Suprapubic skin (tissue), 4 donors: ENCODE measurements at regions not wholly inside any gene's neighbourhood (a gene's known extent, or its start where the extent isn't known, plus 50 kb on each side); places are given as distances from the start of the nearest gene placed in this dataset.

Experiments
- DNase-seq, 2 donors: peaks; one replicate each; pipeline ENCODE4 v3.0.0-alpha.2; 2019; ENCODE audit warnings: low spot score in 2 of 2
- H3K27ac ChIP-seq: fragments of 200-600 bp; sonication (generic); one replicate; pipeline ENCODE4 v1.5.1; 2019
- H3K27me3 ChIP-seq: fragments of 200-600 bp; sonication (generic); one replicate; pipeline ENCODE4 v1.5.1; 2019
- H3K36me3 ChIP-seq: fragments of 200-600 bp; sonication (generic); one replicate; pipeline ENCODE4 v1.5.1; 2019
- H3K4me1 ChIP-seq: fragments of 200-600 bp; sonication (generic); one replicate; pipeline ENCODE4 v1.5.1; 2019
- H3K4me3 ChIP-seq: fragments of 200-600 bp; sonication (generic); one replicate; pipeline ENCODE4 v1.5.1; 2019; ENCODE audit warnings: mild to moderate bottlenecking
- H3K9me3 ChIP-seq: fragments of 200-600 bp; sonication (generic); one replicate; pipeline ENCODE4 v1.5.1; 2019
- EP300 ChIP-seq: sonication (generic); formaldehyde crosslinking; IDR thresholded peaks from one replicate; pipeline ENCODE4 v1.6.1; 2017; ENCODE audit warnings: antibody characterized with exemption
- POLR2A ChIP-seq, 2 donors: fragments of 450-650 bp; IDR thresholded peaks; one replicate each; pipeline ENCODE4 v1.6.1; 2017; ENCODE audit warnings: antibody characterized with exemption in 2 of 2, mild to moderate bottlenecking in 2 of 2, moderate library complexity in 2 of 2
- POLR2AphosphoS5 ChIP-seq, 3 donors: sonication (generic); formaldehyde crosslinking; IDR thresholded peaks; one replicate each; pipeline ENCODE4 v1.6.1; 2017; ENCODE audit warnings: antibody characterized with exemption in 3 of 3
- WGBS: methylation state at CpG from one replicate; pipeline ENCODE4 v1.1.5; 2018; 5-methylcytosine and 5-hydroxymethylcytosine counted together
- TF ChIP-seq, protein P1 (sequence below), 2 donors: fragments of 200-600 bp in 1 of 2; fragments of 450-650 bp in 1 of 2; sonication (generic) in 1 of 2; IDR thresholded peaks; one replicate each; pipeline ENCODE4 v1.5.1; 2016 to 2019; ENCODE audit warnings: antibody characterized with exemption in 2 of 2, mild to moderate bottlenecking in 1 of 2, moderate library complexity in 1 of 2

- TF ChIP-seq POLR2AphosphoS5 (IDR thresholded peaks at IDR 0.05): no peak
- TF ChIP-seq, protein P1, sequence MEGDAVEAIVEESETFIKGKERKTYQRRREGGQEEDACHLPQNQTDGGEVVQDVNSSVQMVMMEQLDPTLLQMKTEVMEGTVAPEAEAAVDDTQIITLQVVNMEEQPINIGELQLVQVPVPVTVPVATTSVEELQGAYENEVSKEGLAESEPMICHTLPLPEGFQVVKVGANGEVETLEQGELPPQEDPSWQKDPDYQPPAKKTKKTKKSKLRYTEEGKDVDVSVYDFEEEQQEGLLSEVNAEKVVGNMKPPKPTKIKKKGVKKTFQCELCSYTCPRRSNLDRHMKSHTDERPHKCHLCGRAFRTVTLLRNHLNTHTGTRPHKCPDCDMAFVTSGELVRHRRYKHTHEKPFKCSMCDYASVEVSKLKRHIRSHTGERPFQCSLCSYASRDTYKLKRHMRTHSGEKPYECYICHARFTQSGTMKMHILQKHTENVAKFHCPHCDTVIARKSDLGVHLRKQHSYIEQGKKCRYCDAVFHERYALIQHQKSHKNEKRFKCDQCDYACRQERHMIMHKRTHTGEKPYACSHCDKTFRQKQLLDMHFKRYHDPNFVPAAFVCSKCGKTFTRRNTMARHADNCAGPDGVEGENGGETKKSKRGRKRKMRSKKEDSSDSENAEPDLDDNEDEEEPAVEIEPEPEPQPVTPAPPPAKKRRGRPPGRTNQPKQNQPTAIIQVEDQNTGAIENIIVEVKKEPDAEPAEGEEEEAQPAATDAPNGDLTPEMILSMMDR (IDR thresholded peaks at IDR 0.05): no peak
- no peak for TF ChIP-seq POLR2A (IDR thresholded peaks at IDR 0.05)
- no peak for TF ChIP-seq EP300
- no peak overlapping the region for H3K27ac ChIP-seq
- H3K27me3 ChIP-seq: no peaks in the 10 kb centered on the region
- no peak overlapping the region for H3K4me3 ChIP-seq
- no peaks in the 10 kb centered on the region for H3K9me3 ChIP-seq
- DNase-seq: no peak
- no peaks in the 10 kb centered on the region for H3K4me1 ChIP-seq
- 100% methylated on average over 2 of the region's 3 CpGs for WGBS
- no peaks in the 10 kb centered on the region for H3K36me3 ChIP-seq
These were observed 1125.8 kb downstream of the SI start for GRCh38 chr3:163952499-163952898.

DNA sequence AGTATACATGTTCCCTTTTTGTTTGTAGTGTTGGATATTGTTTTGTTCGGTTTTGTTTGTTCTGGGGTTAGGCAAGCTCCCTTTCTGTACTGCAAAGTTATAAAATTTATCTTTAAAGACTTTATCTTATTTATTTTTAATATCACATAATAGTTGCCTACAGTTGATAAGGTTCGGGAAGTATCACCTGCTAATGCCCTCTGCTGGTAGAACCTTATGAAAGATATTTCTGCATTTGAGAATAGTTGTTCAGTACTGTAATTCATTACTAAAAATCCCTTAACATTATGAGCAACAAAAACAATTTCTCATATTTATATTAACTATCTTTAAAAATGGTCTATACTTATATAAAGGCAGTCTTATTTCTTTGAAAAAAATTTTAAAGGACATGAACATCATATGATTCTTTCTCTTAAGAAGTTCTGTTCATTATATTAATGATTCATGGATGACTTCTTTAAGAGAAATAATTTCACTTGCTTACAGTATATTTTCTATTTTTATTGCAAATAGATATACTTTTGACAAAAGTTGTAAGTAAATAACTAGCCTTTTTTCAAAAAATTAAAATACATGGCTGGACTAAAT lies 1126.8 kb downstream of the SI start:
- Histone ChIP-seq H3K4me1 (no peaks in the 10 kb centered on the region), H3K27ac (no peak overlapping the region), H3K36me3 (no peaks in the 10 kb centered on the region), H3K27me3 (no peaks in the 10 kb centered on the region), H3K9me3 (no peaks in the 10 kb centered on the region), H3K4me3 (no peak overlapping the region)
- no peak for TF ChIP-seq POLR2AphosphoS5 (IDR thresholded peaks at IDR 0.05)
- no peak for TF ChIP-seq EP300
- TF ChIP-seq, protein P1 (IDR thresholded peaks at IDR 0.05): no peak
- TF ChIP-seq POLR2A (IDR thresholded peaks at IDR 0.05): no peak
- DNase-seq: no peak
- 34% methylated on average over 2 of the region's 2 CpGs for WGBS

DNA sequence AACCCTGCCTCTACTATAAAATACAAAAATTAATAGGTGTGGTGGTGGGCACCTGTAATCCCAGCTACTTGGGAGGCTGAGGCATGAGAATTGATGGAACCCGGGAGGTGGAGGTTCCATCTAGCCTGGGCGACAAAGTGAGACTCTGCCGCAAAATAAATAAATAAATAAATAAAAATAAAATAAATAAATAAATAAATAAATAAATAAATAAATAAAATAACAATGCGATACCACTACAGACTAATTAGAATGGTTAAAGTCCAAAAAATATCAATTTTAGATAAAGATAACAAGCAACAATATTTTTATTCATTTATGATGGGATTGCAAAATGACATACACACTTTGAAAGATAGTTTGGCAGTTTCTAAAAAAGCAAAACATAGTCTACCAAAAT lies 1131.5 kb downstream of the SI start:
- no peak overlapping the region for H3K27ac ChIP-seq
- no peak overlapping the region for H3K4me3 ChIP-seq
- no peaks in the 10 kb centered on the region for H3K36me3 ChIP-seq
- WGBS: 84% methylated on average over 4 of the region's 4 CpGs
- no peaks in the 10 kb centered on the region for H3K4me1 ChIP-seq
- no peaks in the 10 kb centered on the region for H3K27me3 ChIP-seq
- TF ChIP-seq EP300: no peak
- TF ChIP-seq, protein P1 (IDR thresholded peaks at IDR 0.05): no peak
- TF ChIP-seq POLR2AphosphoS5 (IDR thresholded peaks at IDR 0.05): no peak
- no peak for TF ChIP-seq POLR2A (IDR thresholded peaks at IDR 0.05)
- no peak for DNase-seq
- H3K9me3 ChIP-seq: peaks cover 3% of the 10 kb centered on the region

DNA sequence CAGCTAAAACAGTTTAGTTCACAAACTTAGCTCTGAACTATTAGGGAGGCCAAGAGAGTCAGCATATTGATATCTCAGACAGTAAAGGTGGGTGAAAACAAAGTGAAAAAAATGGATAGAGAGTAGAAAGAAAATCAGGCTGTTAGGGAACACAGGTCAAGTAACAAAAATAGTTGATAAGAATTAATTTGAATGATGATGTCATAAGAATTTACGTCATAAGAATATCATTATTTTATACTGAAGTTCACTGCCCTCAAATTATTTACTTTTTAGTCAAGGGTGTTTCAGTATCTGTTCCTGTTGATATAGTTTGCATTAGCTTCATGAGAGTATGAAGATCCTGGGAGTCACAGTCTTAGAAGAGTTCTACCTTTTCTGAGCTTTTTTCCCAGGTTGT lies 1134.6 kb downstream of the SI start:
- Histone ChIP-seq H3K27ac (no peak overlapping the region), H3K4me3 (no peak overlapping the region), H3K9me3 (peaks cover 3% of the 10 kb centered on the region), H3K4me1 (no peaks in the 10 kb centered on the region), H3K36me3 (no peaks in the 10 kb centered on the region), H3K27me3 (no peaks in the 10 kb centered on the region)
- TF ChIP-seq POLR2AphosphoS5 (IDR thresholded peaks at IDR 0.05) (no peak), POLR2A (IDR thresholded peaks at IDR 0.05) (no peak), EP300 (no peak)
- TF ChIP-seq, protein P1 (IDR thresholded peaks at IDR 0.05): no peak
- WGBS: 95% methylated on average over 1 of the region's 1 CpG
- DNase-seq: no peak

- TF ChIP-seq POLR2AphosphoS5 (IDR thresholded peaks at IDR 0.05): no peak
- TF ChIP-seq EP300: no peak
- TF ChIP-seq, protein P1 (IDR thresholded peaks at IDR 0.05): no peak
- TF ChIP-seq POLR2A (IDR thresholded peaks at IDR 0.05): no peak
- no peaks in the 10 kb centered on the region for H3K36me3 ChIP-seq
- H3K27ac ChIP-seq: no peak overlapping the region
- no peak for DNase-seq
- peaks cover 3% of the 10 kb centered on the region for H3K9me3 ChIP-seq
- no peaks in the 10 kb centered on the region for H3K27me3 ChIP-seq
- WGBS: 47% methylated on average over 3 of the region's 3 CpGs
- no peak overlapping the region for H3K4me3 ChIP-seq
- H3K4me1 ChIP-seq: no peaks in the 10 kb centered on the region
These were observed 1138.4 kb downstream of the SI start for GRCh38 chr3:163939926-163940325.
